WTC11 (cell line): ENCODE measurements at regions not wholly inside any gene's neighbourhood (a gene's known extent, or its start where the extent isn't known, plus 50 kb on each side); places are given as distances from the start of the nearest gene placed in this dataset.

Source experiments
- ATAC-seq: fragments of 200-7000 bp; cut with Tn5 transposase; 2 replicates; pipeline ENCODE4 v1.10.0; 2021; ENCODE audit warnings: mild to moderate bottlenecking, moderate library complexity
- CTCF ChIA-PET: fragments of 300-600 bp; sonication (Branson Sonifier 250); formaldehyde crosslinking; loops from one replicate; lab custom pipeline; 2021; ENCODE audit warnings: antibody characterized with exemption; lab: Charles Lee
- POLR2A ChIA-PET: fragments of 350-600 bp; sonication (Branson Sonifier 250); formaldehyde crosslinking; loops from one replicate; lab custom pipeline; 2021; ENCODE audit warnings: antibody characterized with exemption; lab: Charles Lee
- DNase-seq: peaks from one replicate; pipeline ENCODE4 v3.0.0; 2021; ENCODE audit warnings: low spot score
- H3K27ac Mint-ChIP-seq: 2 replicates; pipeline ENCODE4 v1.8.0; 2021; ENCODE audit warnings: mixed read lengths
- H3K27me3 Mint-ChIP-seq: 2 replicates; pipeline ENCODE4 v1.8.0; 2021; ENCODE audit warnings: low read depth, mild to moderate bottlenecking, moderate library complexity, mixed read lengths
- H3K36me3 Mint-ChIP-seq: 2 replicates; pipeline ENCODE4 v1.8.0; 2021; ENCODE audit warnings: mixed read lengths
- H3K4me1 Mint-ChIP-seq: 2 replicates; pipeline ENCODE4 v1.8.0; 2022; ENCODE audit warnings: mixed read lengths
- H3K4me3 Mint-ChIP-seq: 2 replicates; pipeline ENCODE4 v1.8.0; 2021; ENCODE audit warnings: mild to moderate bottlenecking, moderate library complexity, mixed read lengths
- H3K9me3 Mint-ChIP-seq: 2 replicates; pipeline ENCODE4 v1.8.0; 2021; ENCODE audit warnings: mixed read lengths
- ATF2 ChIP-seq: sonication (generic); formaldehyde crosslinking; IDR thresholded peaks from 2 replicates; pipeline ENCODE4 v1.8.1; 2022; ENCODE audit warnings: low read depth, missing genetic modification reagents, borderline replicate concordance
- ATF6 ChIP-seq: sonication (generic); formaldehyde crosslinking; IDR thresholded peaks from 2 replicates; pipeline ENCODE4 v1.8.1; 2023; ENCODE audit warnings: mild to moderate bottlenecking, missing genetic modification reagents
- E2F1 ChIP-seq: sonication (generic); formaldehyde crosslinking; IDR thresholded peaks from 2 replicates; pipeline ENCODE4 v1.8.0; 2022; ENCODE audit warnings: mild to moderate bottlenecking, missing genetic modification reagents
- ELF4 ChIP-seq: sonication (generic); formaldehyde crosslinking; IDR thresholded peaks from 2 replicates; pipeline ENCODE4 v1.8.1; 2022; ENCODE audit warnings: low read depth, mild to moderate bottlenecking, moderate library complexity, missing genetic modification reagents
- EMX1 ChIP-seq: fragments of 250-450 bp; sonication (Bioruptor Pico); IDR thresholded peaks from 2 replicates; pipeline ENCODE4 v1.8.0; 2021; ENCODE audit warnings: mild to moderate bottlenecking
- FOXJ3 ChIP-seq: sonication (generic); formaldehyde crosslinking; IDR thresholded peaks from 2 replicates; pipeline ENCODE4 v1.9.0; 2021; ENCODE audit warnings: missing genetic modification reagents, mild to moderate bottlenecking, borderline replicate concordance
- GTF2I ChIP-seq: fragments of 250-450 bp; sonication (Bioruptor Pico); conservative IDR thresholded peaks from 2 replicates; pipeline ENCODE4 v1.4.0; 2021; ENCODE audit warnings: mild to moderate bottlenecking
- IRF1 ChIP-seq: sonication (generic); formaldehyde crosslinking; IDR thresholded peaks from 2 replicates; pipeline ENCODE4 v1.8.0; 2023; ENCODE audit warnings: missing genetic modification reagents
- IRF2 ChIP-seq: sonication (generic); formaldehyde crosslinking; IDR thresholded peaks from 2 replicates; pipeline ENCODE4 v1.8.0; 2022; ENCODE audit warnings: low read depth, missing genetic modification reagents, borderline replicate concordance
- MYBL2 ChIP-seq: sonication (generic); formaldehyde crosslinking; IDR thresholded peaks from 2 replicates; pipeline ENCODE4 v1.8.1; 2023; ENCODE audit warnings: mild to moderate bottlenecking, moderate library complexity, missing genetic modification reagents
- NFATC4 ChIP-seq: fragments of 250-450 bp; sonication (Bioruptor Pico); IDR thresholded peaks from 2 replicates; pipeline ENCODE4 v1.9.0; 2021; ENCODE audit warnings: mild to moderate bottlenecking
- NR2C2 ChIP-seq: sonication (generic); formaldehyde crosslinking; IDR thresholded peaks from 2 replicates; pipeline ENCODE4 v1.8.0; 2022; ENCODE audit warnings: mild to moderate bottlenecking, missing genetic modification reagents
- ZNF263 ChIP-seq: sonication (generic); formaldehyde crosslinking; IDR thresholded peaks from 2 replicates; pipeline ENCODE4 v1.8.1; 2022; ENCODE audit warnings: low read depth, mild to moderate bottlenecking, moderate library complexity, missing genetic modification reagents
- ZNF671 ChIP-seq: fragments of 250-450 bp; sonication (Bioruptor Pico); IDR thresholded peaks from 2 replicates; pipeline ENCODE4 v1.8.0; 2021; ENCODE audit warnings: mild to moderate bottlenecking
- ZSCAN18 ChIP-seq: fragments of 250-450 bp; sonication (Bioruptor Pico); IDR thresholded peaks from 2 replicates; pipeline ENCODE4 v2.1.2; 2022; ENCODE audit warnings: mild to moderate bottlenecking, moderate library complexity

- ChIA-PET POLR2A (no interaction called here), CTCF (interaction anchor here (1.3 kb wide), 1 partner anchor 20 kb away, joined by 3 read pairs; no protein-coding TSS in a partner anchor)
- H3K4me3 Mint-ChIP-seq = no peak overlapping the region
- H3K27ac Mint-ChIP-seq = no peak overlapping the region
- peaks cover 4% of the 10 kb centered on the region; the same call in 1 of the 2 replicates for H3K27me3 Mint-ChIP-seq
- peaks cover 18% of the 10 kb centered on the region for H3K9me3 Mint-ChIP-seq
- H3K4me1 Mint-ChIP-seq = peaks cover 20% of the 10 kb centered on the region
- H3K36me3 Mint-ChIP-seq = peaks cover 2% of the 10 kb centered on the region
- no peak for DNase-seq
- no peak for TF ChIP-seq MYBL2 (CRISPR knock-in tag)
- TF ChIP-seq ATF6 (CRISPR knock-in tag) = no peak
- TF ChIP-seq ZSCAN18 = no peak
- no peak for TF ChIP-seq NR2C2 (CRISPR knock-in tag)
- TF ChIP-seq ATF2 (CRISPR knock-in tag) = no peak
- TF ChIP-seq E2F1 (CRISPR knock-in tag) = no peak
- no peak for TF ChIP-seq FOXJ3
- no peak for TF ChIP-seq IRF1 (CRISPR knock-in tag)
- TF ChIP-seq ZNF263 (CRISPR knock-in tag) = no peak
- TF ChIP-seq EMX1 (CRISPR knock-in tag) = no peak
- TF ChIP-seq, all 79 proteins: peak for 0
- no peak for ATAC-seq
These were observed 195.1 kb upstream of the CADM1 start for GRCh38 chr11:115699326-115699725.

- ATAC-seq (no peak), DNase-seq (no peak)
- Mint-ChIP-seq H3K4me3 (no peak overlapping the region), H3K27me3 (peaks cover 3% of the 10 kb centered on the region; the same call in 1 of the 2 replicates), H3K4me1 (peaks cover 20% of the 10 kb centered on the region), H3K27ac (no peak overlapping the region), H3K9me3 (peaks cover 22% of the 10 kb centered on the region), H3K36me3 (no peaks in the 10 kb centered on the region)
- ChIA-PET POLR2A (no interaction called here), CTCF (interaction anchor here (0.8 kb wide), 1 partner anchor 61 kb away, joined by 3 read pairs; no protein-coding TSS in a partner anchor)
- TF ChIP-seq GTF2I (CRISPR knock-in tag) (no peak), ATF6 (CRISPR knock-in tag) (no peak), IRF2 (CRISPR knock-in tag) (no peak), ZNF671 (CRISPR knock-in tag) (no peak), NFATC4 (CRISPR knock-in tag) (no peak), ELF4 (no peak)
These were observed 194.0 kb upstream of the CADM1 start for GRCh38 chr11:115698243-115698642.
